ENCODE measurements at regions not wholly inside any gene's neighbourhood (a gene's known extent, or its start where the extent isn't known, plus 50 kb on each side); places are given as distances from the start of the nearest gene placed in this dataset.

DNA sequence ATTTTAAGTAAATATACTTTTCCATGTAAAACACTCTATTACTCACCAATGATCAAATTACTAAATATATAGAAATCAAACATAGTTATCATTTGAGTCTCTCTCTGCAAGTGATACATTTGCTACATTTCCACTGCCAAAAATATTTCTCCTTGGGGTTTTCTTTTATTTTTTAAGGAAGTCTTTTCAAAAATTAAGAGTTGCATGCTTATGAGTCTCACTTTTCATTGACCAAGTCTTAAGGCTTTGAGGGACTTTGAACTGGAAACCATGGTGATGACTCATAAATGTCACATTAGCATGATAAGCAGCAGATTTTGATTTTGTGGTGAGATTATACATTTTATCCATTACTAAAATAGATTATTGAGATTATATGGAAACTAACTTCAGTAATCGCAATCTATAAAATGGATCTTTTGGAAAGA, 152.9 kb downstream of the FAM124B start:
- no peak overlapping the region for H3K27ac ChIP-seq (ENCODE audit: low read depth, low read length)
- H3K36me3 ChIP-seq (ENCODE audit: control insufficient read depth in 5 of 5, insufficient read depth in 5 of 5, low read length in 5 of 5) = no peaks in the 10 kb centered on the region
- no peaks in the 10 kb centered on the region for H3K9me3 ChIP-seq (ENCODE audit: control insufficient read depth in 5 of 5, low read length in 5 of 5)

DNA sequence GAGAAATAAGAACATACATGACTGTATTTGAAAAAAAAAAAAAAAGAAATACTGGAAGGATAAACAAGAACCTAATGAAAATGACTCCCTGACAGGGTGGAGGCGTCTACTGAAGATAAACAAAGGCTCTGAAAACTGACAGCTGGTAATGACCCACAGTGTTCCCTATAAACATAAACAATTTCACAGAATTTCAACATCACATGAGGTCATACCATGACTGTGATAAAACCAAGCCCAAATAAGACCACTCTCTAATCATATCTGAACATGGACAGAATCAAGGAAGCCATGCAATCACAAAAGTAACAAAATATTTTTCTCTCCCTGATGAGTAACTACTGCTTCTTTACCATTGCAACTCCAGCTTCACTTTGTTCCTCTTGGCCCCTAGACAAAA, 159.3 kb downstream of the FAM124B start:
- Histone ChIP-seq H3K27me3 (ENCODE audit: control insufficient read depth in 5 of 5, insufficient read depth in 4 of 5, low read length in 5 of 5) (no peaks in the 10 kb centered on the region), H3K9me3 (ENCODE audit: control insufficient read depth in 5 of 5, low read length in 5 of 5) (no peaks in the 10 kb centered on the region), H3K9ac (ENCODE audit: low read length in 5 of 5) (no peak overlapping the region), H3K4me1 (ENCODE audit: control insufficient read depth in 5 of 5, insufficient read depth in 5 of 5, low read length in 5 of 5) (no peaks in the 10 kb centered on the region), H3K36me3 (ENCODE audit: control insufficient read depth in 5 of 5, insufficient read depth in 5 of 5, low read length in 5 of 5) (no peaks in the 10 kb centered on the region), H3K4me3 (ENCODE audit: low read depth in 1 of 5, low read length in 5 of 5) (no peak overlapping the region), H3K27ac (ENCODE audit: low read depth, low read length) (no peak overlapping the region)

More for the DNA sequence above, 152.9 kb downstream of the FAM124B start:
- no peak overlapping the region for H3K4me3 ChIP-seq (ENCODE audit: low read depth in 1 of 5, low read length in 5 of 5)
- H3K4me1 ChIP-seq (ENCODE audit: control insufficient read depth in 5 of 5, insufficient read depth in 5 of 5, low read length in 5 of 5) = no peaks in the 10 kb centered on the region
- no peaks in the 10 kb centered on the region for H3K27me3 ChIP-seq (ENCODE audit: control insufficient read depth in 5 of 5, insufficient read depth in 4 of 5, low read length in 5 of 5)
- no peak overlapping the region for H3K9ac ChIP-seq (ENCODE audit: low read length in 5 of 5)

DNA sequence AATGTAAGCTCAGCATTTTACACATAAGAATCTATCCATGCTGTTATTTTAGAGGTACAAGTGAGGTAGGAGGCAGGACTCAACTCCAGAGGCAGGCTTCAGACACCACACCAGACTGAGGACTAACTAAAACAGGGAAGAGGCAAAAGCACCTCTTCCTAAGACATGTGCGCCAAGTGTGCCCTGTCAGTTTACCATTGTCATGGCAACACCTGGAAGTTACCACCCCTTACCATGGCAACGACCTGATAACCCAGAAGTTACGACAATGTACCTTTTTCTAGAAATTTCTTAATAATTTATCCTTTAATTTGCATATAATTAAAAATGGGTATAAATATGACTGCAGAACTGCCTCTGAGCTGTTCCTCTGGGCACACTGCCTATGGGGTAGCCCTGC, 160.1 kb downstream of the FAM124B start:
- no peaks in the 10 kb centered on the region for H3K4me1 ChIP-seq (ENCODE audit: control insufficient read depth in 5 of 5, insufficient read depth in 5 of 5, low read length in 5 of 5)
- no peaks in the 10 kb centered on the region for H3K36me3 ChIP-seq (ENCODE audit: control insufficient read depth in 5 of 5, insufficient read depth in 5 of 5, low read length in 5 of 5)
- H3K4me3 ChIP-seq (ENCODE audit: low read depth in 1 of 5, low read length in 5 of 5) = no peak overlapping the region
- H3K9ac ChIP-seq (ENCODE audit: low read length in 5 of 5) = no peak overlapping the region
- no peaks in the 10 kb centered on the region for H3K9me3 ChIP-seq (ENCODE audit: control insufficient read depth in 5 of 5, low read length in 5 of 5)
- H3K27ac ChIP-seq (ENCODE audit: low read depth, low read length) = no peak overlapping the region
- H3K27me3 ChIP-seq (ENCODE audit: control insufficient read depth in 5 of 5, insufficient read depth in 4 of 5, low read length in 5 of 5) = no peaks in the 10 kb centered on the region

DNA sequence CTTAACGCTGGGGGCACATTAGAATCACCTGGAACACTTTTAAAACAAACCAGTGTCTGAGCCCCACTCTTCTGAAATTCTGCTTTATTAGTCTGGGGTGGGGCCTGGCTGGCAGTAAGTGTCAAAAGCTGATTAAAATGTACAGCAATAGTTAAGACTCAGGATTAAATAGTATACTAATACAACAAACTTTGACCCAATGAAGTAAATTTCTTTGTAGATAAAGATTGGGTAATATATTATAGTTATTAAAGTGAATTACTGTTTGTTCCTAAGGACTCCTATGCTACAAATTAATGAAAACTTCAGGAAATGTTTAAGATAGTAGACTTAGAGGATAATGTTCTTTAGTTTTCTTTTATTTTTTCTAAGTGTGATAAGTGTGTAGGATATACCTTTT, 160.9 kb downstream of the FAM124B start:
- Histone ChIP-seq H3K36me3 (ENCODE audit: control insufficient read depth in 5 of 5, insufficient read depth in 5 of 5, low read length in 5 of 5) (no peaks in the 10 kb centered on the region), H3K9ac (ENCODE audit: low read length in 5 of 5) (no peak overlapping the region), H3K9me3 (ENCODE audit: control insufficient read depth in 5 of 5, low read length in 5 of 5) (no peaks in the 10 kb centered on the region), H3K4me3 (ENCODE audit: low read depth in 1 of 5, low read length in 5 of 5) (no peak overlapping the region), H3K27me3 (ENCODE audit: control insufficient read depth in 5 of 5, insufficient read depth in 4 of 5, low read length in 5 of 5) (no peaks in the 10 kb centered on the region), H3K4me1 (ENCODE audit: control insufficient read depth in 5 of 5, insufficient read depth in 5 of 5, low read length in 5 of 5) (no peaks in the 10 kb centered on the region), H3K27ac (ENCODE audit: low read depth, low read length) (no peak overlapping the region)

DNA sequence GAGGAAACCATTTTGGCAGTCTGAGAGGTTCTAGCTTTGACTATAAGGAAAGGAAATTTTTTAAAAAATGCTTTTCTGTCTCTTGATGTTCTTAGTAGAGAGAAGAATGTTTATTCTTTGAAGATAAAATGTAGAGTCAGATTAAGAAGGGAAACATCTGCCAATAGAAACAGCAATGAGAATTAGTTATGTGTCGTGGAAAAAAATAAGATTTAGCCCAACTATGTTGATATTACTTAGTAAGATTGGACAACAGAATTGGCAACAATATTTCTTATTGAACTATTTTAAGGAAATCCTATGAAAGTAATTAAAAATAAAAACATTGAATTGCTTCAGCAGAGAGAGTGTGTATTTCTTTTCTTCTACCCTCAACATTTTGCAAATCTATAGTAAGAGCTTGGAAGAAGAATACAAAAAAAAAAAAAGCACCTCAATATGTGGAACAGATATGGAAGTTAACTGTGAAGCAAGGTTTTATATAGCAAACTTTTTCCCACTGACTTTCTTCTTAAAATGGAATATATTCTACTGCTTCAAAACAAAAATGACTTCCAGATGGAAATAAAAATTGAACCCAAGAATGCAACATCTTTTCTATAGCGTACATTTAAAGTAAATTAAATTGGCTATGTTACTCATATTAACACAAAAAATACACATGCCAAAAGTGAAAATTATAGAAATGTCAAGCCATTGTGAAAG, 177.9 kb downstream of the FAM124B start:
- Histone ChIP-seq H3K4me1 (ENCODE audit: control insufficient read depth in 5 of 5, insufficient read depth in 5 of 5, low read length in 5 of 5) (peaks cover 0 to 2% (median 0%) of the 10 kb centered on the region in 5 donors), H3K27me3 (ENCODE audit: control insufficient read depth in 5 of 5, insufficient read depth in 4 of 5, low read length in 5 of 5) (no peaks in the 10 kb centered on the region), H3K36me3 (ENCODE audit: control insufficient read depth in 5 of 5, insufficient read depth in 5 of 5, low read length in 5 of 5) (no peaks in the 10 kb centered on the region), H3K4me3 (ENCODE audit: low read depth in 1 of 5, low read length in 5 of 5) (no peak overlapping the region), H3K27ac (ENCODE audit: low read depth, low read length) (no peak overlapping the region), H3K9me3 (ENCODE audit: control insufficient read depth in 5 of 5, low read length in 5 of 5) (no peaks in the 10 kb centered on the region), H3K9ac (ENCODE audit: low read length in 5 of 5) (no peak overlapping the region)

DNA sequence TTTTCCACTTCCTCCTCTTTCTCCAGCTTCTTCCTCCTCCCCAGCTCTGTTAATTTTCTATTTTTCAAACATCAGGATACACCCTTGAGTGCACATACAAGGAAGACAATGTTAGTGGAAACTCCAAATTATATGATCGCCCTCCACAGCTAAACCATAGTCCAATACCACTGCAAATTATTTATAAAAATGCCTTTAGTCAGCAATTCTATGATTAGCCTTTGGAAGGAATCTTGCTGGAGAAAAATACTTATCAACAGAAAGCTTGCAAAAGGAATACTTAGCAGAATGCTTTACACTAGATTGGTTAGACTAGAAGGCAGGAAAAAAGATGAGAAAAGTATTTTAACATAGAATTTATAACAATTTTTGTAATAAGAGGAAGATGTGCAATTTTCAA, 178.9 kb downstream of the FAM124B start:
- Histone ChIP-seq H3K4me1 (ENCODE audit: control insufficient read depth in 5 of 5, insufficient read depth in 5 of 5, low read length in 5 of 5) (peaks cover 0 to 2% (median 0%) of the 10 kb centered on the region in 5 donors), H3K4me3 (ENCODE audit: low read depth in 1 of 5, low read length in 5 of 5) (no peak overlapping the region), H3K27me3 (ENCODE audit: control insufficient read depth in 5 of 5, insufficient read depth in 4 of 5, low read length in 5 of 5) (no peaks in the 10 kb centered on the region), H3K9me3 (ENCODE audit: control insufficient read depth in 5 of 5, low read length in 5 of 5) (peaks cover 0 to 5% (median 0%) of the 10 kb centered on the region in 5 donors), H3K36me3 (ENCODE audit: control insufficient read depth in 5 of 5, insufficient read depth in 5 of 5, low read length in 5 of 5) (no peaks in the 10 kb centered on the region), H3K9ac (ENCODE audit: low read length in 5 of 5) (no peak overlapping the region), H3K27ac (ENCODE audit: low read depth, low read length) (no peak overlapping the region)

DNA sequence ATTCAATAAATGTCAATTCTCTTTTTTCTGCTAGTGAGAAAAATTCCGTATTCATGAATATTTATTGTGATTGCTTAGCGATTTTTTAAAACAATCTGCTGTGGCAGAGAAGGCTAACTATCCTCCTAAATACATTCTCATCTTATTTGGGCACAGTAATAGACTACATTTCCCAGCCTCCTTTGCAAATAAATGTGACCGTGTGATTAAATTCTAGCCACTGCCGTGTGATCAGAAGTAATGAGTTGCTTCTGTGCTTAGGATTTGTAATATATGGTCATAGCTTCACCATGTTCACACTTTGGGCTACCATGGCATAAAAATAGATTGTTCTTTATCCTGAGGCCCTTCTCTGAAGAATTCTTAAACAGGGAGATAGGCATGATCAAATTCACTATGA, 179.6 kb downstream of the FAM124B start:
- H3K27ac ChIP-seq (ENCODE audit: low read depth, low read length) = no peak overlapping the region
- no peak overlapping the region for H3K4me3 ChIP-seq (ENCODE audit: low read depth in 1 of 5, low read length in 5 of 5)
- H3K9ac ChIP-seq (ENCODE audit: low read length in 5 of 5) = no peak overlapping the region
- H3K36me3 ChIP-seq (ENCODE audit: control insufficient read depth in 5 of 5, insufficient read depth in 5 of 5, low read length in 5 of 5) = no peaks in the 10 kb centered on the region
- H3K27me3 ChIP-seq (ENCODE audit: control insufficient read depth in 5 of 5, insufficient read depth in 4 of 5, low read length in 5 of 5) = no peaks in the 10 kb centered on the region
- H3K9me3 ChIP-seq (ENCODE audit: control insufficient read depth in 5 of 5, low read length in 5 of 5) = peaks cover 0 to 5% (median 0%) of the 10 kb centered on the region in 5 donors
- peaks cover 0 to 2% (median 0%) of the 10 kb centered on the region in 5 donors for H3K4me1 ChIP-seq (ENCODE audit: control insufficient read depth in 5 of 5, insufficient read depth in 5 of 5, low read length in 5 of 5)

DNA sequence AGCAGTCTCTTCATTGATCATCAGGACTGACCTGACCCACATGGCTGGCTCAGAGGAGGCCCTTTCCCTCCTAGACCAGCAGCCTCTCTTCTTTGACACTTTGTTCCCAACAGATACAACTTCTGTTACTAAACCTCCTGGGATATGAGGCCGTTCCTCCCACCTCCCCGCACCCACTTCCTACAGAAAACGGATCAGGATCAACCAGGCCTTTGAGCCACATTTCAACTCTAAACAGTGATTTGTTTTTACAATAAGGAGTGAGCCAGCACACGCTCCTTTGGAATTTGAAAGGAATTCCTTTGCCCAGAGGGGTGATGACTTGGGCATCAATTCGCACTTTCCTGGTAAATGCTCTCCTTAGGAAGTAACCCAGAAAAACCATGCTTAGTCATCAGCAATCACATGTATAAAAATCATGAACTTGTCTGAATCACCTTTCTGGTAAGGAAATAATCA, 180.4 kb downstream of the FAM124B start:
- Histone ChIP-seq H3K36me3 (ENCODE audit: control insufficient read depth in 5 of 5, insufficient read depth in 5 of 5, low read length in 5 of 5) (no peaks in the 10 kb centered on the region), H3K27ac (ENCODE audit: low read depth, low read length) (no peak overlapping the region), H3K4me3 (ENCODE audit: low read depth in 1 of 5, low read length in 5 of 5) (no peak overlapping the region), H3K27me3 (ENCODE audit: control insufficient read depth in 5 of 5, insufficient read depth in 4 of 5, low read length in 5 of 5) (no peaks in the 10 kb centered on the region), H3K9me3 (ENCODE audit: control insufficient read depth in 5 of 5, low read length in 5 of 5) (peaks cover 0 to 5% (median 0%) of the 10 kb centered on the region in 5 donors), H3K4me1 (ENCODE audit: control insufficient read depth in 5 of 5, insufficient read depth in 5 of 5, low read length in 5 of 5) (peaks cover 0 to 2% (median 0%) of the 10 kb centered on the region in 5 donors), H3K9ac (ENCODE audit: low read length in 5 of 5) (no peak overlapping the region)

DNA sequence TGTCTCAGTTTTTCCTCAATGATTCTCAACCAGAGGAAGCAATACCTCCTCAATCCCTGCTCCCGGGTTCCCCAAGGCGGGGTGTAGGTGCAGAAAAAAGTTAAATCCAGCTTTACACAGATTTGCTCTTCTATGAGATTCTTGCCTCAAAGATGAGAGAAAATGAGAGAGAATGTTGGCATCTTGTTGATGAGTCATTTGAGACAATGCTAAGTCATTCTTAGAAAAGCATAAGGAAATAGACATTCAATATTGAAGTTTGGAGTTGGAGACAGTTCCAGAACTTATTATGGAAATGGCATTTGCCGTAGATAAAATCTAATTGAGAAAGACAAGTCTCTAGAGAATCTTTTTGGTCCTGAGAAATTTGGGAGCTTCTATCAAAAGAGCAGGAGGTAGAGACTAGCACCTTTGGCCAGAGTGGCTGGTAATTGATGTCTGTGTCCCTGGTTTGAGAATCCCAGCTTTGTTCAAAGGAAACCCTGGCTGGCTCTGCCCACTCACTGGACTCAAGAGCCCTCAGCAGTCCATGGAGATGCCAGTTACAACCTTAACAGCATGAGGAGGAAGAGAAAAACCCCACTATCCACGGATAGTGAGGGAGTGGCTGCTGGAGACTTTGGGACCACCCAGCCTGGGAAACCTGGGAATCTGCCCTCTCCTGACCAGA, 181.2 kb downstream of the FAM124B start:
- H3K9ac ChIP-seq (ENCODE audit: low read length in 5 of 5) = no peak overlapping the region
- peaks cover 0 to 5% (median 0%) of the 10 kb centered on the region in 5 donors for H3K9me3 ChIP-seq (ENCODE audit: control insufficient read depth in 5 of 5, low read length in 5 of 5)
- no peak overlapping the region for H3K4me3 ChIP-seq (ENCODE audit: low read depth in 1 of 5, low read length in 5 of 5)
- no peak overlapping the region for H3K27ac ChIP-seq (ENCODE audit: low read depth, low read length)
- H3K4me1 ChIP-seq (ENCODE audit: control insufficient read depth in 5 of 5, insufficient read depth in 5 of 5, low read length in 5 of 5) = peaks cover 0 to 2% (median 0%) of the 10 kb centered on the region in 5 donors
- H3K27me3 ChIP-seq (ENCODE audit: control insufficient read depth in 5 of 5, insufficient read depth in 4 of 5, low read length in 5 of 5) = no peaks in the 10 kb centered on the region
- H3K36me3 ChIP-seq (ENCODE audit: control insufficient read depth in 5 of 5, insufficient read depth in 5 of 5, low read length in 5 of 5) = no peaks in the 10 kb centered on the region

DNA sequence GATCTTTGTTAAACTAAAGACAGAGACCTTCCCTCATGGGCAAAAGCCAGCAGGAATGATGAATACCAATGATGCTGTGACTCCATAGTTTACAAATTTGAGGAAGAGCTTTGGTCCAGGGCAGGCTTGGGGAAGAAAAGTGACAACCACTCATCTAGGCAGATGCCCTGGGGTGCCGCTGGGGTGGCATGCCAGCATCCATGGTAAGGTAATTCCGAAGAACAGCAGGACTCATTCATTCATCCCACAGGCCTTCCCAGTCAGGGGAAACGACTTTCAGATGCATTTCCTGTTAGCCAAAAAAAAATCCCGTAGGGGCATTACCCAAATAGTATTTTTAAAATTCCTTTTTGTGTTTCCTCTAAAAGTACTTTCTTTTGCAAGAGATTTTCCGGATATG, 180.7 kb upstream of the SERPINE2 start:
- H3K4me1 ChIP-seq (ENCODE audit: control insufficient read depth in 5 of 5, insufficient read depth in 5 of 5, low read length in 5 of 5) = peaks cover 0 to 2% (median 0%) of the 10 kb centered on the region in 5 donors

More for the DNA sequence above, 180.7 kb upstream of the SERPINE2 start:
- peaks cover 0 to 5% (median 0%) of the 10 kb centered on the region in 5 donors for H3K9me3 ChIP-seq (ENCODE audit: control insufficient read depth in 5 of 5, low read length in 5 of 5)
- H3K27ac ChIP-seq (ENCODE audit: low read depth, low read length) = no peak overlapping the region
- no peak overlapping the region for H3K4me3 ChIP-seq (ENCODE audit: low read depth in 1 of 5, low read length in 5 of 5)
- no peak overlapping the region for H3K9ac ChIP-seq (ENCODE audit: low read length in 5 of 5)
- no peaks in the 10 kb centered on the region for H3K36me3 ChIP-seq (ENCODE audit: control insufficient read depth in 5 of 5, insufficient read depth in 5 of 5, low read length in 5 of 5)
- no peaks in the 10 kb centered on the region for H3K27me3 ChIP-seq (ENCODE audit: control insufficient read depth in 5 of 5, insufficient read depth in 4 of 5, low read length in 5 of 5)
